HG02973 (cell line): ENCODE measurements at regions not wholly inside any gene's neighbourhood (a gene's known extent, or its start where the extent isn't known, plus 50 kb on each side); places are given as distances from the start of the nearest gene placed in this dataset.
"Not testable (repeated sequence)": the region's sequence is repeated elsewhere in the genome, so short reads cannot be mapped to it uniquely, and the experiment has no call there.

Source experiments
- ATAC-seq: cut with Tn5 transposase; IDR thresholded peaks from one replicate; pipeline ENCODE4 v1.9.1; 2021; ENCODE audit warnings: moderate library complexity; ENCODE audit not compliant: unreplicated experiment

DNA sequence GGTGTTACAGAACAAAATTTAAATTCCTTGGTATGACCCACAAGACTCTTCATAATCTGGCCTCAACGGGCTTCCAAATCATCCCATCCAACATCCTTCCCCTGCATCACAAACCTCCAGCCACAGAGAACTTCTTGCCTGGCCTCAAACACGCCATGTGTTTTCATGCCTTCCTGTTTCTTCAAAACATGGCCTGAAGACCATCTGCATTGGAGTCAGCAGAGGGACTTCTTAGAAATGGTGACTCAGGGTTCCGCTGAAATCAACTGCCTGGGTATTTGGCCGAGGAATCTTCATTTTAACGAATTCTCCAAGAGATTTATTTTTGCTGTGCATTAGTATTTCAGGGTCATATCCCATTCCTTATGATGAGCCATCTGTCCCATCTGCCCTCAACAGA is 138.1 kb upstream of the RAP2B start:
- ATAC-seq = no peak

DNA sequence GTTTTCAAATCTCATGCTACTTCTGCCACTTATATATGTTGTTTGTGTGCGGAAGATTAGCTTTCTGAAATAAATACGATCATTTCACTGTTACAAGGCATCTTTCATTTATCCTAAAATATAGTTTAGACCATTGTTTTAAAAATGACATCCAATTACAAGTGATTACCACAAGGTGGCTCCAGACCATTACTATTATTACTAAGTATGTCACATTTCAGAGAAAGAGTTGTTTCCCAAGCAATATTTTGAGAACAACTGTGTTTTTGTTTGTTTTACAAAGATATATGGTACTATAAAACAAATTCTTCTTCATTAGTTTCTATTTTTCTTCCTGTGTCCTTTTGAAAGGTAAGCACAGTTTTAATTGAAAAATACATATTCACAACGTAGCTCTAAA is 136.0 kb upstream of the RAP2B start:
- ATAC-seq = peak; percentile 58

DNA sequence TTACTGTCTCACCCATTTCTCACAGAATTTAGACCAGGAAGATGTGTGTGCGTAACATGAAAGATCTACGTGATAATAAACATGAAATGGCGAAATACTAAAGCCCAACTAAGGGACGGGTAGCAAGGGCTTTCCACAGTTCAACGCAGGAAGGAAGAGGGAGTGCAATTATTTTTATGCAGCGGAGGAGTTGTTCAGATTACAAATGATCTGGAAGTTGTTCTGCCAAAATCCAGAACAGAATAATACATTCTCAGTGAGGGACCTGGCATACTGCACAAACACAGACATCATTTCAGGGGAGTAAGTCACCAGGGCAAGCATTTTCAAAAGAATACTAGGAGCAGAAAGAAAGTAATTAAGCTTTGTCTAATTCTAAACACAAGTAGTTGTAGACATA is 133.6 kb upstream of the RAP2B start:
- ATAC-seq = no peak

- no peak for ATAC-seq
Measured at GRCh38 chr3:153029350-153029749, 132.7 kb upstream of the RAP2B start.

- no peak for ATAC-seq
Measured at GRCh38 chr3:153032891-153033290, 129.1 kb upstream of the RAP2B start.

GRCh38 chr3:153036846-153037245 is 125.2 kb upstream of the RAP2B start:
- no peak for ATAC-seq

GRCh38 chr3:153038367-153038766 is 123.7 kb upstream of the RAP2B start:
- ATAC-seq = no peak

GRCh38 chr3:153038779-153039178 is 123.2 kb upstream of the RAP2B start:
- ATAC-seq = no peak

DNA sequence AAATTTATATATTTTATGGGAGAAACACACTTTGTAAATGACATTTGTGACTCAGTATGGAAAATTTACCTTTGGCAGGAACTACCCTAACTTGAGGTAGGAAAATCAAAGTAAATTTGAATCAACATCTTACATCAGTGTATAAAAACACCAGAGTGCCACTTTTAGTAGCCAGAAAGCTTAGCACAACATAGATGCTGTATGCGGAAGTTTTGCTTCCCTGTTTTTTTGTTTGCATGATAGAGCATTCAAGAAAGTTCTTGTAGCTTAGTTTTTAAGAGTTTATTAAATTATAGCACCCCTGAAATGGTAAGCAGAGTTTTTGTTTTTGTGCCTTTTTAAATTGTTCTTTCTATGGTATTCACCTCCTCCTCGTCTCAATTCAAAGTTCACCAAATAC is 120.8 kb upstream of the RAP2B start:
- ATAC-seq = no peak

- no peak for ATAC-seq
Measured at GRCh38 chr3:153042088-153042487, 119.9 kb upstream of the RAP2B start.

GRCh38 chr3:153043729-153044328 is 118.2 kb upstream of the RAP2B start:
- no peak for ATAC-seq

- ATAC-seq = no peak
Measured at GRCh38 chr3:153045150-153045549, 116.9 kb upstream of the RAP2B start.

GRCh38 chr3:153050978-153051377 is 111.0 kb upstream of the RAP2B start:
- no peak for ATAC-seq

DNA sequence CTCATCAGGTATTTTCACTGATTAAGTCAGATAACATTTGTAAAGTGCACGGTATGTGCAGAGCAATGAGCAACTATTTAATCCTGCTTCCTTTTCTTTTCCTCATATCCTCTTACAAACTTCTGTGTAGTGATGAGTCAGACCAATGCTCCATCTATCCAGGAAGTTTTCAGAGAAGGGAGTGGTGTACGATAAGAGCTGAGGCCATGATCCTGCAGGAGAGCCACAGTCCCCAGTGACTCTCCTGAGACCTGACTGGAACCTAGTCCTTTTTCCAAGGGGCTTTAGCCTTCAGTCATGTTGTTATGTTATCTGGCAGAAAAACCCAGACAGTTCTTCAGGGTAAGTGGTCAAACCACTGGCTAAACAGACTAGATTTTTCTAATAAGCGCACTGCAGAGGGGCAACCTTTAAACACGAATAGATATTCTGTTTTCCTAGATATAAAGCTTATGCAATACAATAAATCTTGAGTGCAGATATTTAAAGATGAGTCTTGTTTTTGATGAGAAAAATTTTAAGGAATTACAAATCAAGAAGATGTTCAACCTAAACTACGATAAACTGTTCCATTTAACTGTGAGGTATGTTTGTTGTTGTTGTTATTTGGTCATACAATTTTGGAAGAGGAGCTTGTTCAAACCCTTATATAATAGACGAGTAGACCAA is 110.5 kb upstream of the RAP2B start:
- no peak for ATAC-seq

DNA sequence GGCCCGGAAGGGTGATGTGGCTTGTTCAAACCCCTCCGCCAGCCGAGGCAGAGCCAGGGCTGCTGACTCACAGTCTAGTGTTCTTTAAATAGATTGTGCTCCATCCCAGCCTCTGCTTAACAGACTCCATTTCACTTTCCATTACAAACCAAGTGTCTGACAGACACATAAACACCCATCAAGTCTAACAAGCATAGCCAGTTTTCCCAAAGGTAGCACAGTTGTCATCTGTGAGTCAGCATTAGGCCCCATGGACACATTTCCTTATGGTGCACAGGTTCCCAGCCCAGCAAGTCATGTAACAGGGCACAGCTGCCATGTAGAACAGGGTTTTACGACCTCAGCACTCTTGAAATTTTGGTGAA is 109.9 kb upstream of the RAP2B start:
- no peak for ATAC-seq

DNA sequence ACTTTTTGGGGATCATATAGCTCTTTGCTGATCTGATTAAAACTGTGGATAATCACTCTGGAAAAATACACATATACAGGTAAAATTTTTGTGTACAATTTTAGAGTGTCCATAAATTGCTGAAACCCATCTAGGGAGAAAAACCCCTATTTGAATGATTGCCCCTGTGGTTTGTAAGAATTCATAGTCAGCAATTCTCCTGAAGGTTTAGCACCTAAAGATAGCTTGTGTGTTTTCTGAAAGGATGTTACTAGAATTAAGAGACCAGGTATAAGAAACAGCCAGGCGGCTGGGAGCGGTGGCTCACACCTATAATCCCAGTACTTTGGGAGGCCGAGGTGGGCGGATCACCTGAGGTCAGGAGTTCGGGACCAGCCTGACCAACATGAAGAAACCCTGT is 106.8 kb upstream of the RAP2B start:
- no peak for ATAC-seq

GRCh38 chr3:153055779-153056178 is 106.2 kb upstream of the RAP2B start:
- ATAC-seq = no peak

- ATAC-seq = not testable (repeated sequence)
Measured at GRCh38 chr3:153058031-153058688, 103.9 kb upstream of the RAP2B start.

- ATAC-seq = no peak
Measured at GRCh38 chr3:153060346-153060745, 101.7 kb upstream of the RAP2B start.

DNA sequence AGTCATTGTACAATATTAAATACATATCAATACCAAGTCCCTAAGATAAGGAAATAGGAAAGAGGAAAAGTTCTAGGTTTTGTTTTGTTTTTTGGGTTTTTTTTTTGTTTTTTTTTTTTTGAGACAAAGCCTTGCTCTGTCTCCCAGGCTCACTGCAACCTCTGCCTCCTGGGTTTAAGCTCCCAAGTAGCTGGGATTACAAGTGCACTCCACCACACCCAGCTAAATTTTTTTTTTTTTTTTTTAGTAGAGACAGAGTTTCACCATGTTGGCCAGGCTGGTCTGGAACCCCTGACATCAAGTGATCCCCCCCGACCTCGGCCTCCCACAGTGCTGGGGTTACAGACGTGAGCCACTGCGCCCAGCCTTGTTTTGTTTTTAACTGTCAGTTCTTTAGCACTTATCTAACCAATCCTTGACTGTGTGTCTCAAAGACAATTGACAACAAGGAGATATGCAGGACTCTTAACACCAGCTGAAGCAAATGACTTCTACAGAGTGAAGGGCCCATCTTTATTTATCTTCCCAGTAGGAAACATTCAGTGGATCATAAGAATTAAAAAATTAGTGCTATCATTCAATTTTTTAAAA is 100.0 kb upstream of the RAP2B start:
- no peak for ATAC-seq

DNA sequence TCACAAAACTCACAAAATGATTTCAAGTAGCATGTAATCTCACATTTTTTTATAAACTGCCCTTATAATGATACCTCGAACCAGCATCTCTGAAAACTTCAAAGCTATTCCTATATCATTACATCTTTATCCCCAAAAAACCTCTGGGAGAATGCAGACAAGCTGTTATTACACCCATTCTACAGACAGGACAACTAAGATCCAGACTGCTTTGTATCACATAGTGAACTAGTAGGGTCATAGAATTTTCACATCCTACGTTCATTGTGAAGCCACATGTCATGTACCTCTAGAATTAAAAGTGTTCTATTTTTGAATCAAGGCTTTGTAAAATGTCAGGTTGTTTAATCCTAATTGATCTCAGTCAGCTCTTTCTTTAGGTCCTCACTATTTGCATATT is 98.7 kb upstream of the RAP2B start:
- no peak for ATAC-seq

DNA sequence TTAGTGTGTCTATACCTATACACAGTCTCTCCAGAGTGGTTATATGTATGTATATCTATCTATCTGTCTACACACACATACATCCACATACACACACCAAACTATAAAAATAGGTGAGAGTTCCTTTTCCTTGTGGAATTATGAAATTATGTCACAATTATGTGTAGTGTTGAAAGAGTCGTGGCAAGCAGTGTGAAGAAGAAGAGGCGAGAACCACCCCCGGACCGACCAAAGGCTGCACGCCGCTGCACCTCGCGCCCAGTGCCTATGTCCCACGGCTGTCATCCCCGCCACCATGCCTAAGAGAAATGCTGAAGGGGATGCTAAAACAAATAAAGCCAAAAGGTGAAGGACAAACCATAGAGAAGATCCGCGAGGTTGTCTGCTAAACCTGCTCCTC is 95.0 kb upstream of the RAP2B start:
- ATAC-seq = no peak
